ENCODE measurements at regions not wholly inside any gene's neighbourhood (a gene's known extent, or its start where the extent isn't known, plus 50 kb on each side); places are given as distances from the start of the nearest gene placed in this dataset.
"Not testable (repeated sequence)": the region's sequence is repeated elsewhere in the genome, so short reads cannot be mapped to it uniquely, and the experiment has no call there.

GRCh38 chr6:14600306-14600705, 482.7 kb downstream of the CD83 start:
- TF ChIP-seq POLR2A (IDR thresholded peaks at IDR 0.05); CTCF (IDR thresholded peaks at IDR 0.05); POLR2AphosphoS5 (IDR thresholded peaks at IDR 0.05; ENCODE audit: insufficient read depth in 1 of 2, low read depth in 1 of 2): not testable (repeated sequence)
